CD4-positive, alpha-beta T cell treated with Interleukin-15 for 4 hours (primary cell): ENCODE measurements at regions not wholly inside any gene's neighbourhood (a gene's known extent, or its start where the extent isn't known, plus 50 kb on each side); places are given as distances from the start of the nearest gene placed in this dataset.
"Not testable (repeated sequence)": the region's sequence is repeated elsewhere in the genome, so short reads cannot be mapped to it uniquely, and the experiment has no call there.

Experiments used
- DNase-seq: peaks from one replicate; pipeline ENCODE4 v3.0.0-alpha.2; 2020; ENCODE audit warnings: low spot score

- DNase-seq: no peak
Measured at GRCh38 chr2:176424746-176425145, 155.5 kb downstream of the MTX2 start.

GRCh38 chr2:176427549-176427948 is 158.3 kb downstream of the MTX2 start:
- no peak for DNase-seq

- DNase-seq: not testable (repeated sequence)
Measured at GRCh38 chr2:176428944-176429469, 159.8 kb downstream of the MTX2 start.

- DNase-seq: no peak
Measured at GRCh38 chr2:176432434-176432833, 163.2 kb downstream of the MTX2 start.

GRCh38 chr2:176435729-176436128 is 166.5 kb downstream of the MTX2 start:
- DNase-seq: no peak

- no peak for DNase-seq
Measured at GRCh38 chr2:176443946-176444345, 174.7 kb downstream of the MTX2 start.

GRCh38 chr2:176445956-176446355 is 176.7 kb downstream of the MTX2 start:
- DNase-seq: no peak

GRCh38 chr2:176446718-176447414 is 177.6 kb downstream of the MTX2 start:
- no peak for DNase-seq

GRCh38 chr2:176447616-176448015 is 178.4 kb downstream of the MTX2 start:
- DNase-seq: no peak

GRCh38 chr2:176449852-176450251 is 180.6 kb downstream of the MTX2 start:
- DNase-seq: no peak

GRCh38 chr2:176453784-176454183 is 184.5 kb downstream of the MTX2 start:
- DNase-seq: no peak

- peak; percentile 75 for DNase-seq
Measured at GRCh38 chr2:176454893-176455815, 185.9 kb downstream of the MTX2 start.

GRCh38 chr2:176455816-176456291 is 186.6 kb downstream of the MTX2 start:
- DNase-seq: no peak

GRCh38 chr2:176457481-176457880 is 188.2 kb downstream of the MTX2 start:
- DNase-seq: no peak

- no peak for DNase-seq
Measured at GRCh38 chr2:176461098-176461808, 192.0 kb downstream of the MTX2 start.

- DNase-seq: no peak
Measured at GRCh38 chr2:176461809-176462670, 192.8 kb downstream of the MTX2 start.

GRCh38 chr2:176463546-176463945 is 194.3 kb downstream of the MTX2 start:
- DNase-seq: no peak

GRCh38 chr2:176464886-176465564 is 195.8 kb downstream of the MTX2 start:
- DNase-seq: no peak

GRCh38 chr2:176466918-176467452 is 197.7 kb downstream of the MTX2 start:
- DNase-seq: no peak

GRCh38 chr2:176467595-176467994 is 198.4 kb downstream of the MTX2 start:
- no peak for DNase-seq
